GF-D8 (cell line): ENCODE measurements at regions not wholly inside any gene's neighbourhood (a gene's known extent, or its start where the extent isn't known, plus 50 kb on each side); places are given as distances from the start of the nearest gene placed in this dataset.

ENCODE experiments used
- DNase-seq: peaks from one replicate; lab custom pipeline; 2025; lab: John Stamatoyannopoulos, UW

DNA sequence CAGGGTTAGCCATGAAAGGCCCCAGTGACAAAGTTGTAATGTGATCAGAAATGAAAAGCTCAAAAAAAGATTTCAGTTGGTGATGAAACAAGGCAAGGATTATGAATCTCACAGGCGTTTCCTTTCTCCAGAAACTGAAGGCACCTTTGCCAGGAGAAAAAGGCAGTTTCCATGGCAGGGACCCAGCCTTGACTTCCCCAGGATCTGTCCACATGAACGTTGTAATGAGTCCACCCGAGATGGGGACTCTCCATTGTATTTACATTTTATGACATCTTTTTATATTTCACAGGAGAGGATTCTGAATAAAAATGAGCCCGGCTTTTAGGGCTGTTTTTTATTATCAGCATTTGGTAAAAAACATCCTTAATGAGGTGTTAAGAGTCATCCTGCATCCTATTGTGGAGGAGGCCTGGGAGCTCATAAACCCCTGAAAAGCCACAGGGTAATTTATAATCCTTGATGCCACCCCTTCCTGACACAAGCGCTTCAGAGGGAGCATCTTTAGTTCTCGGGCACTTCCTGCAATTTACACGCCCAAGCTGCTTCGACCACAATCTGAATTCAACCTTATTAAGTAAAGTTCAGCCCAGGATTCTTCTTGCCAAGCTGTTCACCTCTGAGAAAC, 74.1 kb upstream of the SALL4 start:
- DNase-seq: no peak

- no peak for DNase-seq
Observed at GRCh38 chr20:51873652-51874051, 71.3 kb upstream of the SALL4 start.

- DNase-seq: no peak
Observed at GRCh38 chr20:51871943-51872342, 69.6 kb upstream of the SALL4 start.

DNA sequence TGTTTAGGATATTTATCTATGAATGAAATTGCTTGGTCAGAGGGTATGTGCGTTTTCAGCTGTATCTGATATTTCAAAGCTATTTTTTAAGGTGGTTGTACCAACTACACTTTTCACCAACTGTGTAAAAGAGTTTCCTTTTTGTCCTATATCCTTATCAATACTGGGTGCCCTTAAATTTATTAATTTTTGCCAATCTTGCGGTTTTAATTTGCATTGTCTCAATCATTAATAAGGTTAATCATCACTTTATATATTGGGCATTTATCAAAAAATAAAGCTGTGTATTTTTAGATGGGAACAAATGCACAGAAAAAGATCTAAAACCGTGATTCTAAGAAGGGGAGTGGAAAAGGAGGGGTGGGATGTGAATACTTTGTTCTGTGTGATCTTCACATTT, 66.7 kb upstream of the SALL4 start:
- no peak for DNase-seq

DNA sequence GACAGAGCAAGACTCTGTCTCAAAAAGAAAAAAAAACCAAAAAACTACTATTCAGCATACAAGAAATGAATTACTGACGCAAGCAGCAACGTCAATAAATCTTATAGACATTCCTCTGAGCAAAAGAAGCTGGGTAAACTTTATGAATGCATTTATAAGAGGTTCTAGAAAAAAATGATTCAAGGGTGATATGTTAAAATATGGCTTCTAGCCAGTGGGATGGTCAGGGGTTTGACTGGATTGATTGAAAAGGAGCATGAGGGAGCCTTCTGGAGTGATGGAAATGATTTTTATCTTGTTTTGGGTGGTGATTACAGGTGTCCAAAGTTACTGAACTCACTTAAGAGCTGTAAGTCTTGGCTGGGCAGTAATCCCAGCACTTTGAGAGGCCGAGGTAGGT, 64.9 kb upstream of the SALL4 start:
- DNase-seq: no peak

DNA sequence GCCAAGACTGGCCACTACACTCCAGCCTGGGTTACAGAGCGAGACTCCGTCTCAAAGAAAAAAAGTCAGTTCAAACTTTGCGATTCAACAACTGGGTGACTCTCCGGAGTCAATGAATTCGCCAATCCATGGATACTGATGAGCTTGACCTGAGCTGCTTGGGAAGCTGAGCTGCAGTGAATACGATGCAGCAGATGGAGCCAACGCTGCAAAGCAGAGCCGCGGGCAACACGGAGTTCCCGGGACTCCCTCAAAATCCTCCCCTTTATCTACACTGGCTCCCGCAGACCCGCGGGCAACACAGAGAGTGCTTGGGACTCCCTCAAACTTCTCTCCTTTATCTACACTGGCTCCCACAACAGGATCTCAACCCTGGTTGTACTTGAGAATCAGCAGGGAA, 62.6 kb upstream of the SALL4 start:
- DNase-seq: no peak

GRCh38 chr20:51862796-51863195, 60.5 kb upstream of the SALL4 start:
- no peak for DNase-seq

- no peak for DNase-seq
Observed at GRCh38 chr20:51861726-51862466, 59.6 kb upstream of the SALL4 start.

GRCh38 chr20:51860111-51860882, 58.0 kb upstream of the SALL4 start:
- no peak for DNase-seq

DNA sequence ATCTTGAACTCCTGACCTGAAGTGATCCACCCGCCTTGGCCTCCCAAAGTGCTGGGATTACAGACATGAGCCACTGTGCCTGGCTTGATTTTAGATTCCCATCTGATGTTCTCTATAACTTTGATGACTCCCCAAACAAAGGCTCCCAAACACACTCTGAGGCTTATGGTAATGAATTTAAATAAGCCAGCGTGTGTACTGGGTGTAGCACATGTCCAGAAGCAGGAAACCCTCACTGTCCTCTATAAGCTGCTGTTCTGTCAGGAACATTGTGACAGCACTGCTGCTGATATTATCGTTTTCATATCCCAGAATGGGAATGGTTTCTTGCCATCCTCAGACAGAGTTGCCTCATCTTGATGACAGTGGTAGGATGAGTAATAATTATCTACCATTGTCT, 54.1 kb upstream of the SALL4 start:
- DNase-seq: no peak

DNA sequence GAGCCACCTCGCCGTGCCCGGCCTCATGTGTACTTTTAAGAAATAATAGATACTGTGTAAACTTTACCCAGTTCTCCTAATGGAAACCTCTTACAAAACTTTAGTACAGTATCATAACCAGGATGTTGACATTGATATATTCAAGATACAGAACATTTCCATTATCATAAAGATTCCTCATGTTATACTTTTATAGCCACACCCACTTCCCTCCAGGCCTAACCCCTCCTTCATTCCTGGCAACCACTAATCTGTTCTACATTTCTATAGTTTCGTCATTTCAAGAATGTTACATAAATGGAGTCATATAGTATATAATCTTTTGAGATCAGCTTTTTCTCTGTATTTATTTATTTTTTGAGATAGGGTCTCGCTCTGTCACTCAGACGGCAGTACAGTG, 52.6 kb upstream of the SALL4 start:
- no peak for DNase-seq
